ENCODE measurements at regions not wholly inside any gene's neighbourhood (a gene's known extent, or its start where the extent isn't known, plus 50 kb on each side); places are given as distances from the start of the nearest gene placed in this dataset.

DNA sequence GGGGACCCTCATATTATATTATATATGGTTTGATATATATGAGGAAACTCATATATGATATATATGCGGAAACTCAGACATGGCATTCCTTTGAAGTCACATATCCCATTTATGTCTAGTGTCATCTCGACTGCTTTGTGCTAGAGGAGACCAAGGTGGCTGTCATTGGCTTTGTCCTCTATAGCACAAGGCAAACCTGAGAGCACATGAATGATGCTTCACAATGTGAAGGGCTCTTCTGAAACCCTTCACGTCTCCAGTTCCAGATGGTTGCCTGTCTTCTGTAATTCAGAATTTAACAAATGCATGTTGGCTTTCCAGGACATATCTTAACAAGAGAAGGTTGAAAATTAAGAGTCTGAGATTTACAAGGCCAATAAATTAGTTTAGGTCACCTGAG is 303.6 kb downstream of the BARHL2 start:
- Histone ChIP-seq H3K27ac (ENCODE audit: low read depth) (no peak overlapping the region), H3F3A (replicated peaks; ENCODE audit: low read depth) (no peaks in the 10 kb centered on the region), H3K4me1 (ENCODE audit: insufficient read depth) (no peaks in the 10 kb centered on the region), H3K27me3 (ENCODE audit: insufficient read depth) (no peaks in the 10 kb centered on the region), H3K4me3 (no peak overlapping the region), H3K79me2 (replicated peaks; ENCODE audit: insufficient read depth) (no peaks in the 10 kb centered on the region), H3K9me2 (ENCODE audit: insufficient read depth) (peaks cover 3% of the 10 kb centered on the region), H2AFZ (no peak overlapping the region), H3K4me2 (no peak overlapping the region), H3K36me3 (ENCODE audit: insufficient read depth) (no peaks in the 10 kb centered on the region), H4K20me1 (replicated peaks; ENCODE audit: insufficient read depth) (no peaks in the 10 kb centered on the region)
- H3K4me3 Mint-ChIP-seq: no peak overlapping the region
- no peaks in the 10 kb centered on the region for H3K4me1 Mint-ChIP-seq
- peaks cover 3% of the 10 kb centered on the region for H3K27me3 Mint-ChIP-seq (ENCODE audit: insufficient read depth, low read depth, poor library complexity)
- H3K27ac Mint-ChIP-seq: no peak overlapping the region
- DNase-seq (ENCODE audit: low spot score) (no peak), ATAC-seq (no peak)
- H3K9me3 Mint-ChIP-seq: no peaks in the 10 kb centered on the region; the same call in 2 of the 3 replicates
- H3K36me3 Mint-ChIP-seq (ENCODE audit: low read depth): no peaks in the 10 kb centered on the region
- TF ChIP-seq, protein P1, sequence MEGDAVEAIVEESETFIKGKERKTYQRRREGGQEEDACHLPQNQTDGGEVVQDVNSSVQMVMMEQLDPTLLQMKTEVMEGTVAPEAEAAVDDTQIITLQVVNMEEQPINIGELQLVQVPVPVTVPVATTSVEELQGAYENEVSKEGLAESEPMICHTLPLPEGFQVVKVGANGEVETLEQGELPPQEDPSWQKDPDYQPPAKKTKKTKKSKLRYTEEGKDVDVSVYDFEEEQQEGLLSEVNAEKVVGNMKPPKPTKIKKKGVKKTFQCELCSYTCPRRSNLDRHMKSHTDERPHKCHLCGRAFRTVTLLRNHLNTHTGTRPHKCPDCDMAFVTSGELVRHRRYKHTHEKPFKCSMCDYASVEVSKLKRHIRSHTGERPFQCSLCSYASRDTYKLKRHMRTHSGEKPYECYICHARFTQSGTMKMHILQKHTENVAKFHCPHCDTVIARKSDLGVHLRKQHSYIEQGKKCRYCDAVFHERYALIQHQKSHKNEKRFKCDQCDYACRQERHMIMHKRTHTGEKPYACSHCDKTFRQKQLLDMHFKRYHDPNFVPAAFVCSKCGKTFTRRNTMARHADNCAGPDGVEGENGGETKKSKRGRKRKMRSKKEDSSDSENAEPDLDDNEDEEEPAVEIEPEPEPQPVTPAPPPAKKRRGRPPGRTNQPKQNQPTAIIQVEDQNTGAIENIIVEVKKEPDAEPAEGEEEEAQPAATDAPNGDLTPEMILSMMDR (conservative IDR thresholded peaks at IDR 0.05; ENCODE audit: low read depth in 2 of 2): no peak
- TF ChIP-seq EZH2phosphoT487 (IDR thresholded peaks at IDR 0.05; ENCODE audit: unreplicated experiment): no peak
- TF ChIP-seq EZH2 (IDR thresholded peaks at IDR 0.05; ENCODE audit: low read depth, unreplicated experiment): no peak
- no peak for TF ChIP-seq POLR2AphosphoS5 (IDR thresholded peaks at IDR 0.05; ENCODE audit: low read depth)
- TF ChIP-seq ZNF114 (CRISPR knock-in tag; IDR thresholded peaks at IDR 0.05): no peak
- TF ChIP-seq, protein P2, sequence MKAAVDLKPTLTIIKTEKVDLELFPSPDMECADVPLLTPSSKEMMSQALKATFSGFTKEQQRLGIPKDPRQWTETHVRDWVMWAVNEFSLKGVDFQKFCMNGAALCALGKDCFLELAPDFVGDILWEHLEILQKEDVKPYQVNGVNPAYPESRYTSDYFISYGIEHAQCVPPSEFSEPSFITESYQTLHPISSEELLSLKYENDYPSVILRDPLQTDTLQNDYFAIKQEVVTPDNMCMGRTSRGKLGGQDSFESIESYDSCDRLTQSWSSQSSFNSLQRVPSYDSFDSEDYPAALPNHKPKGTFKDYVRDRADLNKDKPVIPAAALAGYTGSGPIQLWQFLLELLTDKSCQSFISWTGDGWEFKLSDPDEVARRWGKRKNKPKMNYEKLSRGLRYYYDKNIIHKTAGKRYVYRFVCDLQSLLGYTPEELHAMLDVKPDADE (IDR thresholded peaks at IDR 0.05): no peak
- no peak for TF ChIP-seq ZNF331 (CRISPR knock-in tag; IDR thresholded peaks at IDR 0.05; ENCODE audit: low read depth)
- TF ChIP-seq, protein P3, sequence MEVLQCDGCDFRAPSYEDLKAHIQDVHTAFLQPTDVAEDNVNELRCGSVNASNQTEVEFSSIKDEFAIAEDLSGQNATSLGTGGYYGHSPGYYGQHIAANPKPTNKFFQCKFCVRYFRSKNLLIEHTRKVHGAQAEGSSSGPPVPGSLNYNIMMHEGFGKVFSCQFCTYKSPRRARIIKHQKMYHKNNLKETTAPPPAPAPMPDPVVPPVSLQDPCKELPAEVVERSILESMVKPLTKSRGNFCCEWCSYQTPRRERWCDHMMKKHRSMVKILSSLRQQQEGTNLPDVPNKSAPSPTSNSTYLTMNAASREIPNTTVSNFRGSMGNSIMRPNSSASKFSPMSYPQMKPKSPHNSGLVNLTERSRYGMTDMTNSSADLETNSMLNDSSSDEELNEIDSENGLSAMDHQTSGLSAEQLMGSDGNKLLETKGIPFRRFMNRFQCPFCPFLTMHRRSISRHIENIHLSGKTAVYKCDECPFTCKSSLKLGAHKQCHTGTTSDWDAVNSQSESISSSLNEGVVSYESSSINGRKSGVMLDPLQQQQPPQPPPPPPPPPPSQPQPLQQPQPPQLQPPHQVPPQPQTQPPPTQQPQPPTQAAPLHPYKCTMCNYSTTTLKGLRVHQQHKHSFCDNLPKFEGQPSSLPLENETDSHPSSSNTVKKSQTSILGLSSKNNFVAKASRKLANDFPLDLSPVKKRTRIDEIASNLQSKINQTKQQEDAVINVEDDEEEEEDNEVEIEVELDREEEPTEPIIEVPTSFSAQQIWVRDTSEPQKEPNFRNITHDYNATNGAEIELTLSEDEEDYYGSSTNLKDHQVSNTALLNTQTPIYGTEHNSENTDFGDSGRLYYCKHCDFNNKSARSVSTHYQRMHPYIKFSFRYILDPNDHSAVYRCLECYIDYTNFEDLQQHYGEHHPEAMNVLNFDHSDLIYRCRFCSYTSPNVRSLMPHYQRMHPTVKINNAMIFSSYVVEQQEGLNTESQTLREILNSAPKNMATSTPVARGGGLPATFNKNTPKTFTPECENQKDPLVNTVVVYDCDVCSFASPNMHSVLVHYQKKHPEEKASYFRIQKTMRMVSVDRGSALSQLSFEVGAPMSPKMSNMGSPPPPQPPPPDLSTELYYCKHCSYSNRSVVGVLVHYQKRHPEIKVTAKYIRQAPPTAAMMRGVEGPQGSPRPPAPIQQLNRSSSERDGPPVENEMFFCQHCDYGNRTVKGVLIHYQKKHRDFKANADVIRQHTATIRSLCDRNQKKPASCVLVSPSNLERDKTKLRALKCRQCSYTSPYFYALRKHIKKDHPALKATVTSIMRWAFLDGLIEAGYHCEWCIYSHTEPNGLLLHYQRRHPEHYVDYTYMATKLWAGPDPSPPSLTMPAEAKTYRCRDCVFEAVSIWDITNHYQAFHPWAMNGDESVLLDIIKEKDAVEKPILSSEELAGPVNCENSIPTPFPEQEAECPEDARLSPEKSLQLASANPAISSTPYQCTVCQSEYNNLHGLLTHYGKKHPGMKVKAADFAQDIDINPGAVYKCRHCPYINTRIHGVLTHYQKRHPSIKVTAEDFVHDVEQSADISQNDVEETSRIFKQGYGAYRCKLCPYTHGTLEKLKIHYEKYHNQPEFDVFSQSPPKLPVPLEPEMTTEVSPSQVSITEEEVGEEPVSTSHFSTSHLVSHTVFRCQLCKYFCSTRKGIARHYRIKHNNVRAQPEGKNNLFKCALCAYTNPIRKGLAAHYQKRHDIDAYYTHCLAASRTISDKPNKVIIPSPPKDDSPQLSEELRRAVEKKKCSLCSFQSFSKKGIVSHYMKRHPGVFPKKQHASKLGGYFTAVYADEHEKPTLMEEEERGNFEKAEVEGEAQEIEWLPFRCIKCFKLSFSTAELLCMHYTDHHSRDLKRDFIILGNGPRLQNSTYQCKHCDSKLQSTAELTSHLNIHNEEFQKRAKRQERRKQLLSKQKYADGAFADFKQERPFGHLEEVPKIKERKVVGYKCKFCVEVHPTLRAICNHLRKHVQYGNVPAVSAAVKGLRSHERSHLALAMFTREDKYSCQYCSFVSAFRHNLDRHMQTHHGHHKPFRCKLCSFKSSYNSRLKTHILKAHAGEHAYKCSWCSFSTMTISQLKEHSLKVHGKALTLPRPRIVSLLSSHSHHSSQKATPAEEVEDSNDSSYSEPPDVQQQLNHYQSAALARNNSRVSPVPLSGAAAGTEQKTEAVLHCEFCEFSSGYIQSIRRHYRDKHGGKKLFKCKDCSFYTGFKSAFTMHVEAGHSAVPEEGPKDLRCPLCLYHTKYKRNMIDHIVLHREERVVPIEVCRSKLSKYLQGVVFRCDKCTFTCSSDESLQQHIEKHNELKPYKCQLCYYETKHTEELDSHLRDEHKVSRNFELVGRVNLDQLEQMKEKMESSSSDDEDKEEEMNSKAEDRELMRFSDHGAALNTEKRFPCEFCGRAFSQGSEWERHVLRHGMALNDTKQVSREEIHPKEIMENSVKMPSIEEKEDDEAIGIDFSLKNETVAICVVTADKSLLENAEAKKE (CRISPR knock-in tag; IDR thresholded peaks at IDR 0.05): no peak
- TF ChIP-seq JUNB (IDR thresholded peaks at IDR 0.05; ENCODE audit: unreplicated experiment): no peak

Measured in GM23338 (cell line).